Naive B cell (primary cell): ENCODE measurements at regions not wholly inside any gene's neighbourhood (a gene's known extent, or its start where the extent isn't known, plus 50 kb on each side); places are given as distances from the start of the nearest gene placed in this dataset.

Source experiments
- ATAC-seq, 2 donors: fragments of 150-1000 bp; cut with Tn5 transposase; 2 replicates each; pipeline ENCODE4 v1.10.0; 2021; ENCODE audit warnings: low read depth in 2 of 2, mild to moderate bottlenecking in 2 of 2, moderate library complexity in 2 of 2
- DNase-seq: peaks from one replicate; pipeline ENCODE4 v3.0.0; 2022
- H3K27ac Mint-ChIP-seq, 6 donors: one replicate each; pipeline ENCODE4 v1.8.0; 2020 to 2022; ENCODE audit warnings: mild to moderate bottlenecking in 6 of 6, mixed read lengths in 6 of 6, moderate library complexity in 5 of 6, inconsistent platforms in 2 of 6
- H3K27me3 Mint-ChIP-seq, 3 donors: one replicate each; pipeline ENCODE4 v1.8.0; 2021 to 2022; ENCODE audit warnings: mixed read lengths in 3 of 3, mild to moderate bottlenecking in 1 of 3
- H3K36me3 Mint-ChIP-seq, 2 donors: one replicate each; pipeline ENCODE4 v1.8.0; 2020 to 2022; ENCODE audit warnings: mixed read lengths in 2 of 2, inconsistent platforms in 1 of 2, mild to moderate bottlenecking in 1 of 2
- H3K4me1 Mint-ChIP-seq, 3 donors: one replicate each; pipeline ENCODE4 v1.8.0; 2020 to 2022; ENCODE audit warnings: mixed read lengths in 3 of 3, inconsistent platforms in 1 of 3, mild to moderate bottlenecking in 1 of 3, moderate library complexity in 1 of 3
- H3K4me3 Mint-ChIP-seq, 8 donors: one replicate each; pipeline ENCODE4 v1.8.0; 2020 to 2022; ENCODE audit warnings: mild to moderate bottlenecking in 8 of 8, mixed read lengths in 8 of 8, moderate library complexity in 8 of 8, inconsistent platforms in 2 of 8
- H3K9me3 Mint-ChIP-seq, 7 donors: one replicate each; pipeline ENCODE4 v1.8.0; 2020 to 2022; ENCODE audit warnings: mixed read lengths in 7 of 7, mild to moderate bottlenecking in 5 of 7, inconsistent platforms in 2 of 7, moderate library complexity in 1 of 7

DNA sequence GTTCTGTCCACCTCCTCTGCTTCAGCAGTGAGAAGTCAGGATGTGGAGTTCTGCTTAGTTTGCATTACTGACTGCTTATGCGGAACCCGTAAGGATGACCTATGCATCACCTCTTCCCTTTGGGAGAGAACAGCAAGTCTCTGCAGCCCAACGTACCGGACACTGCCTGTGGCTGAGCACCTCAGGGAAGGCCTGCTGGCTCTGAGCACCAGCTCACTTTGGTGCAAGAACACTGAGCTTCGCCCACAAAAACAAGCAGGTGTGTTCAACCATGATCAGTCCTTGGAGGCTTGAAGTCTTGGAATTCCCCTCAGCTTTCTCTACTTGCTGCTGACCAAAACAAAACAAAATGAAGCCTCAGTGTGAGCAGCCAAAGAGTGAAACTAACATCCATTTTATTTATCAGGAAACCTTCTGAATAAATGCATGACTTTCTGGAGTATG lies 52.7 kb upstream of the NCK2 start:
- H3K36me3 Mint-ChIP-seq = peaks cover 8 to 20% of the 10 kb centered on the region in 2 donors
- H3K27me3 Mint-ChIP-seq = peaks cover 6 to 12% (median 7%) of the 10 kb centered on the region in 3 donors
- H3K9me3 Mint-ChIP-seq = peaks cover 0 to 5% (median 0%) of the 10 kb centered on the region in 7 donors
- peak overlapping the region in 1 of 6 donors; percentile 93 for H3K27ac Mint-ChIP-seq
- ATAC-seq = peak; percentile 81 to 84
- DNase-seq = peak; percentile 33
- peak overlapping the region in 6 of 8 donors; percentile 20 to 64 (median 51) for H3K4me3 Mint-ChIP-seq
- H3K4me1 Mint-ChIP-seq = peaks cover 24 to 26% (median 24%) of the 10 kb centered on the region in 3 donors

DNA sequence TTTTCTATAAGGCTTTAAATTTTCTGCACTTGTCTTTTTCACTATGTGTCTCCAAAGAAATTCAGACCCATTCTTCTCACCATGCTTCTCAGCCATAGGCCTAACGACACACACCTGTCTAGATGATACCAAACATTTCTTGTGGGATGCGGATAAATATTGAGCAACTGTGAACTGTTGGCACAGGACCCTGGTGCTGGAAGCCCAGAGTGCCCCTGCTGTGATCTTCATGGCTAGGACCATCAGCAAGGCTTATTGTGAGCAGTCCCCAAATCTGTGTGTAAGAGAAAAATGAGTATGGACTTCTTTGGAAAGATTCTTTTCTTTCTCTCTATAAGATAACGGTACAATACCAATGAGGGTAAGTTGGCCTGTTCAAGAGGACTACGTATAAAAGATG lies 54.1 kb upstream of the NCK2 start:
- H3K9me3 Mint-ChIP-seq = peaks cover 0 to 5% (median 0%) of the 10 kb centered on the region in 7 donors
- peaks cover 0 to 4% (median 3%) of the 10 kb centered on the region in 3 donors for H3K27me3 Mint-ChIP-seq
- ATAC-seq (no peak), DNase-seq (no peak)
- peaks cover 23 to 26% (median 24%) of the 10 kb centered on the region in 3 donors for H3K4me1 Mint-ChIP-seq
- H3K36me3 Mint-ChIP-seq = peaks cover 8 to 15% of the 10 kb centered on the region in 2 donors
- no peak overlapping the region for H3K4me3 Mint-ChIP-seq
- H3K27ac Mint-ChIP-seq = peak overlapping the region in 1 of 6 donors; percentile 93

DNA sequence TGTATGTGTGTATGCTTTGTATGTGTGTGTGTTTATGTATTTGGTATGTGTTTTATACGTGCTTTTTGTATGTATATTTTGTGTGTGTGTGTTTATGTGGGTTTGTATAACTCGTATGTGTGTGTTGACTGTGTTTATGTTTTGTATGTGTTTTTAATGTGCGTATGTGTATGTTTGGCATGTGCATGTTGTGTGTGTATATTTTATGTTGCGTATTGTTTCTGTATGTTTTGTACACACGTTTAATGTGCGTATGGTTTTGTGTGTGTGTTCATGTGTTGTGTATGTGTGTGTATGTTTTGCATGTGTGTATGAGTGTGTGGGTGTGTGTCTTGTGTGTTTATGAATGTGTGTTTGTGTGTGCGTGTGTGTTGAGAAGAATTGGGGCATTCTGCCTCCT lies 55.2 kb upstream of the NCK2 start:
- peaks cover 0 to 5% (median 0%) of the 10 kb centered on the region in 7 donors for H3K9me3 Mint-ChIP-seq
- H3K27me3 Mint-ChIP-seq = no peaks in the 10 kb centered on the region
- peaks cover 6 to 8% of the 10 kb centered on the region in 2 donors for H3K36me3 Mint-ChIP-seq
- ATAC-seq = no peak
- H3K4me1 Mint-ChIP-seq = peaks cover 18 to 25% (median 24%) of the 10 kb centered on the region in 3 donors
- DNase-seq = no peak
- peak overlapping the region in 1 of 8 donors; percentile 3 for H3K4me3 Mint-ChIP-seq
- H3K27ac Mint-ChIP-seq = peak overlapping the region in 1 of 6 donors; percentile 61

DNA sequence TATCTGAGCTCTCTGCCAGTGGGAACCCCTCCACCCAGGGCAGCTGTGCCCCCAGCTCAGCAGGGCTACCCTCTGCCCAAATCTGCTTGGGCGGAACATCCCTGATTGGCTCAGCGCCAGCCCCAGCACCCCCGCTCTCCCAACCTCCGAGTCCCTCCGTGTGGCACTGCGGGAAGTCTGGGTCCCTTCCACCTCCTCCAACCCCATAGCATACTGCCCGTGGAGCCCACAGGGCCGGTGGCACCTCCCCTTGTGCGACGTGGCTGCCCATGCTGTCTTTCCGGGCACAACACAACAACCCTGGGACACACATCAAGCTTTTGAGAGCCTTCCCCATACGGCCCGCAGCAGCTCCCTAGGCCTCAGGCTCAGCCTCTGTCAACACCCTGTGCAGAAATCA lies 55.8 kb upstream of the NCK2 start:
- Mint-ChIP-seq H3K27ac (peak overlapping the region in 1 of 6 donors; percentile 67), H3K4me1 (peaks cover 13 to 20% (median 19%) of the 10 kb centered on the region in 3 donors), H3K27me3 (no peaks in the 10 kb centered on the region), H3K4me3 (no peak overlapping the region), H3K9me3 (peaks cover 0 to 5% (median 0%) of the 10 kb centered on the region in 7 donors), H3K36me3 (peaks cover under 1 to 3% of the 10 kb centered on the region in 2 donors)
- ATAC-seq (no peak), DNase-seq (no peak)

DNA sequence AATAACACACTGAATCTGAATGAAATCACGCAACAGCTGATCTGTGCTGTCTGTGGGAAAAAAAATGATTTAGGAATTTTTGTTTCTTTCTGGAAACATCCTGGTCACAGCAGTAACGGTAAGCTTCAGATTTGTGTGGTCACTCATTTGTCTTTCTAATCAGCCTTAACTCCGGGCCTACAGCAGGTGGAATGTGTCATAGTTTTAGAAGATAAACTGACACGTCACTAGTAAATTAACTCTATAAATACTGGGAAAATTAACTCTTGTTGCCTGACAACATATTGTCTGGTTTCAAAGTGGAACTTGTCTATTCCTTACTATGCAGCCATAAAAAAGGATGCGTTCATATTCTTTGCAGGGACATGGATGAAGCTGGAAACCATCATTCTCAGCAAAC lies 58.1 kb upstream of the NCK2 start:
- peaks cover 4 to 11% (median 9%) of the 10 kb centered on the region in 3 donors for H3K4me1 Mint-ChIP-seq
- DNase-seq (no peak), ATAC-seq (no peak)
- peaks cover 0 to 5% (median 0%) of the 10 kb centered on the region in 7 donors for H3K9me3 Mint-ChIP-seq
- no peaks in the 10 kb centered on the region for H3K27me3 Mint-ChIP-seq
- no peak overlapping the region for H3K4me3 Mint-ChIP-seq
- H3K36me3 Mint-ChIP-seq = no peaks in the 10 kb centered on the region
- peak overlapping the region in 2 of 6 donors; percentile 33 to 36 for H3K27ac Mint-ChIP-seq

DNA sequence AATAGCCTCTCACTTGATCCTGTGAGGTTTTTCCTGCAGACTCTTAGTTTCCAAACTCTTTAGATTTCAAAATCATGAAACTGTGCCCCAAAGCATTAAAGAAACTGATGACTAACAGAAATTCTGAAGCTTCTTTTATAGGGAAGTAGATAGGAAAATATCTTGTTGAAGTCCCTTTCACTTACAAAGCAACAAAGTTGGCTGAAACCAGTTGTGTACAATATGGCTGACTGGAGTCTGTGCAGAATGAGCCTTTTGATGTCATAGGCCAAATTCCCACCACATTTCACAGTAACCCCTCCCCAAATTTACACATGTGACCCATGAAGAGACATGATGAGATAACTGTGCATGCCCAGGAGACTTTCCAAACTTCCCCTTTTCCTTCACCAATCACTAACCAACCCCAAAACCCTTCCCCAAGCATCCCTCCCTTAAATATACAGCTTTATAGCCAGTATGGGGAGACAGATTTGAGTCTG lies 61.7 kb upstream of the NCK2 start:
- Mint-ChIP-seq H3K36me3 (peaks cover 0 to 7% of the 10 kb centered on the region in 2 donors), H3K4me3 (no peak overlapping the region), H3K27me3 (peaks cover 16 to 26% (median 22%) of the 10 kb centered on the region in 3 donors), H3K9me3 (peaks cover 0 to 5% (median 0%) of the 10 kb centered on the region in 7 donors), H3K27ac (peak overlapping the region in 1 of 6 donors; percentile 37), H3K4me1 (no peaks in the 10 kb centered on the region)
- DNase-seq (no peak), ATAC-seq (peak in 1 of 2 donors; percentile 40)

DNA sequence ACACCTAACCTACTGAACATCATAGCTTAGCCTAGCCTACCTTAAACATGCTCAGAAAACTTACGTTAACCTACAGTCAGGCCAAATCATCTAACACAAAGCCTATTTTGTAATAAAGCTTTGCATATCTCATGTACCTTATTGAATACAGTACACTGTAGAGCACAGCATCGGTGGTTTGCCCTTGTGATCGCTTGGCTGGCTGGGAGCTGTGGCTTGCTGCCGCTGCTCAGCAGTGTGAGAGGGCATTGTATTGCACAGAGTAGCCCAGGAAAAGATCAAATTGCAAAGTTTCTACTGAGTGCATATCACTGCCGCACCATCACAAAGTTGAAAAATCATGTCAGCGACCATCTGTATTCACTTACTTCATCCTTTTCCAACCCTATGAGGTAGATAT lies 62.3 kb upstream of the NCK2 start:
- H3K27me3 Mint-ChIP-seq = peaks cover 17 to 29% (median 24%) of the 10 kb centered on the region in 3 donors
- peak overlapping the region in 1 of 6 donors; percentile 57 for H3K27ac Mint-ChIP-seq
- ATAC-seq (no peak), DNase-seq (no peak)
- H3K9me3 Mint-ChIP-seq = peaks cover 0 to 5% (median 0%) of the 10 kb centered on the region in 7 donors
- H3K4me1 Mint-ChIP-seq = no peaks in the 10 kb centered on the region
- H3K36me3 Mint-ChIP-seq = peaks cover 0 to 7% of the 10 kb centered on the region in 2 donors
- H3K4me3 Mint-ChIP-seq = no peak overlapping the region

DNA sequence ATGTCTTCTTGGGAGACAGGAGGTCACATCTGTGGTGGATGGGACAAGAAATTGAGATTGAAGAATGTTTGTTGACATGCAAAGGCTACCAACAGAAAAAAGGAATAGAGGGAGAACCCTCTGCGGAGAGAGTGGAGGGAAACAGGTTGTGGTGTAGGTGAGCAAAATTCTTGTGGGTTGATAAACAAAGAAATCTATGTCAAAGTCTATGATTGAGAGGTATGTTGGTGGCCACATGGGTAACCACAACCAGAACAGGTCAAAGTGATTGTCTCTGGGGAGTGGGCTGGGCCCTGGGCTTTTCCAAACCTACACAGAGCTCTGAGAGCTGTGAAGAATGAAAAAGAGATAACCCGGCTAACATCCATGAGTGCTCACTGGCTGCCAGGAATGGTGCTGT lies 62.8 kb upstream of the NCK2 start:
- peaks cover 0 to 7% of the 10 kb centered on the region in 2 donors for H3K36me3 Mint-ChIP-seq
- no peaks in the 10 kb centered on the region for H3K4me1 Mint-ChIP-seq
- DNase-seq (no peak), ATAC-seq (no peak)
- no peak overlapping the region for H3K4me3 Mint-ChIP-seq
- no peak overlapping the region for H3K27ac Mint-ChIP-seq
- H3K9me3 Mint-ChIP-seq = peaks cover 0 to 5% (median 0%) of the 10 kb centered on the region in 7 donors
- H3K27me3 Mint-ChIP-seq = peaks cover 17 to 34% (median 29%) of the 10 kb centered on the region in 3 donors

DNA sequence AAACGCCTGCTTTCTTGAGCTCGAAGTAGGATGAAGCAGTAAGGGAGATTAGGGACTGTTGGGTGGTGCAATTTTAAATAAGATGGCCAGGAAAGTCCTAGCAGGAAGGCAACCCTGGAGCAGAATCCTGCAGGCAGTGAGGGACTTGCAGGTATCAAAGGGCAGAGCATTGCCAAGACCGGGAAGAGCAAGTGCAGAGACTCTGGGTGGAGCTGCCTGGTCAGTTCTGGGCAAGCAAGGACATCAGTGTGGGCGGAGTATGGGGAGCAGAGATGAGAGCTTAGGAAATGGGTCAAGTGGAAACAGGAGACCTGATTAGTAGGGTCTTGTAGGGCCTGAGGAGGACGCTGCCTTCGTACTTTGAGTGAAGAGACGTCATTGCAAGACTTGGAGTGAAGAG lies 64.4 kb upstream of the NCK2 start:
- Mint-ChIP-seq H3K4me1 (peaks cover 0 to 4% (median 0%) of the 10 kb centered on the region in 3 donors), H3K9me3 (peaks cover 0 to 5% (median 0%) of the 10 kb centered on the region in 7 donors), H3K27me3 (peaks cover 17 to 47% (median 34%) of the 10 kb centered on the region in 3 donors), H3K36me3 (peaks cover 0 to 7% of the 10 kb centered on the region in 2 donors), H3K27ac (no peak overlapping the region), H3K4me3 (no peak overlapping the region)
- ATAC-seq = no peak
- no peak for DNase-seq

DNA sequence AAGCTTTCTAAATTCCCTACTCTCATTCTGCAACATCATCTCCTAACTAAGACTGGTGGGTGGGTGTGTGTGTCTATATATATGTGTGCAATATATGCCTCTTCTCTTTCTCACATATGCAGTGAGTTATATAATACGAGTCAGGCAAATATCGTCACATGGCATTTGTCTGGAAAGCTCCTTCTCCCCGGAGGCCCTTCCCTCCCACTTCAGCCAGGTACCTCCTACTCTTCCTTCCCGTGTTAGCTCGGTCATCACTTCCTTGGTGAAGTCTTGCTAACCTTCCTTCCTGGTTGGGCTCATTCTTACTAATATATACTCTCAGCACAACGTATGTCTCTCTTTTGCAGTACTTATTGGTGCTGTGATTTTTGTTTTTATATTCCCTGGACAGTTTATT lies 66.4 kb upstream of the NCK2 start:
- no peak for DNase-seq
- H3K27ac Mint-ChIP-seq = no peak overlapping the region
- H3K4me1 Mint-ChIP-seq = peaks cover 0 to 5% (median 4%) of the 10 kb centered on the region in 3 donors
- H3K9me3 Mint-ChIP-seq = peaks cover 0 to 5% (median 0%) of the 10 kb centered on the region in 7 donors
- ATAC-seq = no peak
- H3K36me3 Mint-ChIP-seq = peaks cover 0 to 7% of the 10 kb centered on the region in 2 donors
- peaks cover 21 to 47% (median 34%) of the 10 kb centered on the region in 3 donors for H3K27me3 Mint-ChIP-seq
- H3K4me3 Mint-ChIP-seq = no peak overlapping the region

DNA sequence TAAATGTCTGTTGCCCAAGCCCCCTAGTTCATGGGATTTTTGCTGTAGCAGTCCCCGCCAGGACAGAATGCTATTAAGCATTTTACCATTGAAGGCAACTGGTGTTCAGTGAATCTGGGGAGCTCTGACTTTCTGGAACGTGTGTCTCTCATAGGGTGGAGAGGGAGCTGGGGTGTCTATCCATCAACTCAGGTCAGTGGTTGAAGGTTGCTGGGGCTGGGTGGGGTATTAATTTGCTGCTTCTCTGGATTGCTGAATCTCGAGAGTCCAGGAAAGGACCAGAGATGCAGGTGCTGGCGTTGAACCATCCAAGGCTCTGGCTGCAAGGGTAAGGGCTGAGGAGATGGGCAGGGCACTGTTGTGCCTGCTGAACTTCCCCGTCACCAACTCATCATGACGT lies 66.8 kb upstream of the NCK2 start:
- H3K27ac Mint-ChIP-seq = peak overlapping the region in 2 of 6 donors; percentile 54 to 68
- ATAC-seq = no peak
- H3K27me3 Mint-ChIP-seq = peaks cover 21 to 47% (median 34%) of the 10 kb centered on the region in 3 donors
- DNase-seq = no peak
- H3K4me3 Mint-ChIP-seq = no peak overlapping the region
- H3K9me3 Mint-ChIP-seq = peaks cover 0 to 5% (median 1%) of the 10 kb centered on the region in 7 donors
- peaks cover 0 to 5% (median 4%) of the 10 kb centered on the region in 3 donors for H3K4me1 Mint-ChIP-seq
- H3K36me3 Mint-ChIP-seq = peaks cover 0 to 7% of the 10 kb centered on the region in 2 donors

DNA sequence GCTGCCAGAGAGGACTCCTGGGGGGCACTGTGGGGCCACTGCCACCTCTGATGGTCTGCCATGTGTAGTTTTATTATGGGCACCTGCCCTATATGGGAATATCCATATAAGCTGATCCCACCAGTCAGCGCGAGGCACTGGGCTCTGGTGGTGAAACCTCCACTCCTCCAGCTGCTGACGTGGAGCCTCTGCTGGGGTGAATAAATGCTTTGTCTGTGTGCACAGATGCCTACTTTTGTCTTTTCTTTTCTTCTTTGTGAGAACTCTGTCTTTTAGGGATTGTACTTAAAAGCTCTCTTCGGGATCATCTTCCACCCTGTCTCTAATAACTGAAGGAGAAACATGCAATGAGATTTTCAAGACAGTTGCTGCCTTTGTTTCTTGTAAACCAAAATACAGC lies 68.9 kb upstream of the NCK2 start:
- peaks cover 0 to 5% (median 4%) of the 10 kb centered on the region in 3 donors for H3K4me1 Mint-ChIP-seq
- peaks cover 0 to 5% (median 1%) of the 10 kb centered on the region in 7 donors for H3K9me3 Mint-ChIP-seq
- DNase-seq (no peak), ATAC-seq (no peak)
- H3K27me3 Mint-ChIP-seq = peaks cover 21 to 47% (median 34%) of the 10 kb centered on the region in 3 donors
- H3K27ac Mint-ChIP-seq = peak overlapping the region in 1 of 6 donors; percentile 78
- peaks cover 0 to 7% of the 10 kb centered on the region in 2 donors for H3K36me3 Mint-ChIP-seq
- no peak overlapping the region for H3K4me3 Mint-ChIP-seq

DNA sequence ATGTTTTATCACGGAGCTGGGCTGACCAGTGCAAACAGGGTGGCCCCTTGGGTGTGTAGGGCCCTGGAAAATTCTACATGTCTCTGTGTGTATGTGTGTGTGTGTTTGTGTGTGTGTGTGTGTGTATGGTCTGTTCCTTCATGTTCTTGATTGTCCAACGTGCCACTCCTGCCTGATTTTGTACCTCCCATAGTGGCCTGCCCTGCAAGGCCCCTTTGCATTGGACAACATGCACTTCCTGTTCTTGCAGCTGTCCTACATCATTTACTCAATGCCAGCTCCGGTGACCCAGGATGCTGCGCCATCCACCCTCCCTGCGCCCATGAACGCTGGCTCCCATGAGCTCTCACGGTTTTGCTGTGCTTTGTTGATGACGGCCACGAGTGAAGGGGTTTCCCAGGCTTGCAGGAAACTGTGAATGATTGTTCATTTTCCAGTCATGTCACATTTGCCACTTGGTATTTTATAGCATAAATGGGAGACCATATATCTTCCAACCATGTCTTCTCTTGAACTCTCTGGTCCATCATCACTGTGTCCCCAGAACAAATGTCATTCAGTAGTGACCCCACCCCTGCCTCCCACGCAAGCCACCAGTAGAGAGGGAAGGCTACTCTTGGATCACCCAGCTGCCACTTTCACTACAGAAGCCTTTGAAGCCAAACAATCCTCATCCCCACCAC lies 69.7 kb upstream of the NCK2 start:
- peak overlapping the region in 1 of 8 donors; percentile 49 for H3K4me3 Mint-ChIP-seq
- DNase-seq = no peak

More for the DNA sequence above, 69.7 kb upstream of the NCK2 start:
- Mint-ChIP-seq H3K4me1 (peaks cover 0 to 5% (median 4%) of the 10 kb centered on the region in 3 donors), H3K9me3 (peaks cover 0 to 4% (median 0%) of the 10 kb centered on the region in 7 donors), H3K27me3 (peaks cover 15 to 40% (median 27%) of the 10 kb centered on the region in 3 donors), H3K36me3 (peaks cover 0 to under 1% of the 10 kb centered on the region in 2 donors), H3K27ac (peak overlapping the region in 1 of 6 donors; percentile 65)
- ATAC-seq = no peak
